Activated CD8-positive, alpha-beta T cell treated with anti-CD3 and anti-CD28 coated beads, Interleukin-2, amount 10 ng/mL, durations not matched to agents 7 days and 5 days (primary cell): ENCODE measurements at regions not wholly inside any gene's neighbourhood (a gene's known extent, or its start where the extent isn't known, plus 50 kb on each side); places are given as distances from the start of the nearest gene placed in this dataset.

Source experiments
- ATAC-seq: fragments of 150-1000 bp; cut with Tn5 transposase; one replicate; pipeline ENCODE4 v1.10.0; 2021; ENCODE audit warnings: moderate library complexity
- CTCF ChIA-PET: fragments of 350-600 bp; sonication (Branson Sonifier 250); formaldehyde crosslinking; loops from one replicate; lab custom pipeline; 2021; ENCODE audit warnings: antibody characterized with exemption; lab: Charles Lee
- POLR2A ChIA-PET: fragments of 350-600 bp; sonication (Branson Sonifier 250); formaldehyde crosslinking; loops from one replicate; lab custom pipeline; 2021; ENCODE audit warnings: antibody characterized with exemption; lab: Charles Lee
- DNase-seq: peaks from one replicate; pipeline ENCODE4 v3.0.0-alpha.2; 2020
- H3K27ac Mint-ChIP-seq: one replicate; pipeline ENCODE4 v1.8.0; 2021; ENCODE audit warnings: mild to moderate bottlenecking, mixed read lengths
- H3K27me3 Mint-ChIP-seq: one replicate; pipeline ENCODE4 v1.8.0; 2021; ENCODE audit warnings: low read depth, mixed read lengths
- H3K36me3 Mint-ChIP-seq: one replicate; pipeline ENCODE4 v1.8.0; 2021; ENCODE audit warnings: low read depth, mixed read lengths
- H3K4me1 Mint-ChIP-seq: one replicate; pipeline ENCODE4 v1.8.0; 2021; ENCODE audit warnings: low read depth, mixed read lengths
- H3K4me3 Mint-ChIP-seq: one replicate; pipeline ENCODE4 v1.8.0; 2021; ENCODE audit warnings: mild to moderate bottlenecking, mixed read lengths
- H3K9me3 Mint-ChIP-seq: one replicate; pipeline ENCODE4 v1.8.0; 2022; ENCODE audit warnings: mixed read lengths; ENCODE audit not compliant: insufficient read depth

GRCh38 chr21:43364261-43364510 is 62.7 kb downstream of the SIK1 start:
- Mint-ChIP-seq H3K27ac (peak overlapping the region; percentile 15), H3K36me3 (peaks cover 6% of the 10 kb centered on the region), H3K4me1 (peaks cover 45% of the 10 kb centered on the region), H3K9me3 (no peaks in the 10 kb centered on the region), H3K4me3 (no peak overlapping the region), H3K27me3 (peaks cover 4% of the 10 kb centered on the region)
- ChIA-PET CTCF (no interaction called here), POLR2A (no interaction called here)
- ATAC-seq (no peak), DNase-seq (no peak)

GRCh38 chr21:43363506-43364260 is 63.2 kb downstream of the SIK1 start:
- ChIA-PET CTCF (no interaction called here), POLR2A (no interaction called here)
- no peak overlapping the region for H3K4me3 Mint-ChIP-seq
- DNase-seq (no peak), ATAC-seq (no peak)
- H3K4me1 Mint-ChIP-seq = peaks cover 44% of the 10 kb centered on the region
- peak overlapping the region; percentile 15 for H3K27ac Mint-ChIP-seq
- H3K36me3 Mint-ChIP-seq = peaks cover 6% of the 10 kb centered on the region
- H3K9me3 Mint-ChIP-seq = no peaks in the 10 kb centered on the region
- peaks cover 2% of the 10 kb centered on the region for H3K27me3 Mint-ChIP-seq

- peaks cover 44% of the 10 kb centered on the region for H3K4me1 Mint-ChIP-seq
- H3K36me3 Mint-ChIP-seq = peaks cover 6% of the 10 kb centered on the region
- ATAC-seq (no peak), DNase-seq (peak; percentile 49)
- H3K27ac Mint-ChIP-seq = peak overlapping the region; percentile 98
- ChIA-PET POLR2A (interaction anchor here (1.2 kb wide), 1 partner anchor 48 kb away, joined by 6 read pairs; no protein-coding TSS in a partner anchor), CTCF (interaction anchor here (1.6 kb wide), 1 partner anchor 48 kb away, joined by 5 read pairs; no protein-coding TSS in a partner anchor)
- H3K27me3 Mint-ChIP-seq = no peaks in the 10 kb centered on the region
- H3K4me3 Mint-ChIP-seq = peak overlapping the region; percentile 77
- H3K9me3 Mint-ChIP-seq = no peaks in the 10 kb centered on the region
Measured at GRCh38 chr21:43362915-43363314, 64.0 kb downstream of the SIK1 start.

- Mint-ChIP-seq H3K27ac (peak overlapping the region; percentile 98), H3K9me3 (no peaks in the 10 kb centered on the region), H3K4me3 (peak overlapping the region; percentile 77), H3K27me3 (no peaks in the 10 kb centered on the region), H3K4me1 (peaks cover 44% of the 10 kb centered on the region), H3K36me3 (peaks cover 6% of the 10 kb centered on the region)
- ATAC-seq = peak; percentile 87
- CTCF ChIA-PET = interaction anchor here (1.6 kb wide), 1 partner anchor 47 kb away, joined by 5 read pairs; no protein-coding TSS in a partner anchor
- POLR2A ChIA-PET = interaction anchor here (1.2 to 1.5 kb wide), 2 partner anchors 9 to 47 kb away, joined by 6 to 8 read pairs; no protein-coding TSS in a partner anchor
- peak; percentile 92 for DNase-seq
Measured at GRCh38 chr21:43362321-43362791, 64.6 kb downstream of the SIK1 start.

- no peaks in the 10 kb centered on the region for H3K27me3 Mint-ChIP-seq
- POLR2A ChIA-PET = interaction anchor here (1.2 to 1.5 kb wide), 2 partner anchors 8 to 46 kb away, joined by 6 to 8 read pairs; no protein-coding TSS in a partner anchor
- peaks cover 44% of the 10 kb centered on the region for H3K4me1 Mint-ChIP-seq
- H3K4me3 Mint-ChIP-seq = peak overlapping the region; percentile 77
- H3K9me3 Mint-ChIP-seq = no peaks in the 10 kb centered on the region
- peak; percentile 83 for DNase-seq
- CTCF ChIA-PET = interaction anchor here (1.6 kb wide), 1 partner anchor 46 kb away, joined by 5 read pairs; no protein-coding TSS in a partner anchor
- H3K36me3 Mint-ChIP-seq = peaks cover 6% of the 10 kb centered on the region
- ATAC-seq = peak; percentile 74
- peak overlapping the region; percentile 98 for H3K27ac Mint-ChIP-seq
Measured at GRCh38 chr21:43361493-43362296, 65.2 kb downstream of the SIK1 start.

- ChIA-PET POLR2A (interaction anchor here (1.5 kb wide), 1 partner anchor 8 kb away, joined by 8 read pairs; no protein-coding TSS in a partner anchor), CTCF (interaction anchor here (1.6 kb wide), 1 partner anchor 46 kb away, joined by 5 read pairs; no protein-coding TSS in a partner anchor)
- Mint-ChIP-seq H3K27ac (peak overlapping the region; percentile 98), H3K4me1 (peaks cover 50% of the 10 kb centered on the region), H3K9me3 (no peaks in the 10 kb centered on the region), H3K27me3 (no peaks in the 10 kb centered on the region), H3K4me3 (peak overlapping the region; percentile 77), H3K36me3 (peaks cover 6% of the 10 kb centered on the region)
- ATAC-seq (no peak), DNase-seq (peak; percentile 46)
Measured at GRCh38 chr21:43361127-43361492, 65.8 kb downstream of the SIK1 start.

GRCh38 chr21:43360441-43361126 is 66.3 kb downstream of the SIK1 start:
- DNase-seq (no peak), ATAC-seq (no peak)
- peak overlapping the region; percentile 77 for H3K4me3 Mint-ChIP-seq
- no peaks in the 10 kb centered on the region for H3K9me3 Mint-ChIP-seq
- ChIA-PET POLR2A (no interaction called here), CTCF (no interaction called here)
- H3K4me1 Mint-ChIP-seq = peaks cover 50% of the 10 kb centered on the region
- peak overlapping the region; percentile 98 for H3K27ac Mint-ChIP-seq
- peaks cover 6% of the 10 kb centered on the region for H3K36me3 Mint-ChIP-seq
- H3K27me3 Mint-ChIP-seq = no peaks in the 10 kb centered on the region

- no peaks in the 10 kb centered on the region for H3K9me3 Mint-ChIP-seq
- DNase-seq (no peak), ATAC-seq (no peak)
- peaks cover 6% of the 10 kb centered on the region for H3K36me3 Mint-ChIP-seq
- CTCF ChIA-PET = no interaction called here
- peaks cover 54% of the 10 kb centered on the region for H3K4me1 Mint-ChIP-seq
- H3K27ac Mint-ChIP-seq = peak overlapping the region; percentile 77
- POLR2A ChIA-PET = no interaction called here
- no peaks in the 10 kb centered on the region for H3K27me3 Mint-ChIP-seq
- H3K4me3 Mint-ChIP-seq = no peak overlapping the region
Measured at GRCh38 chr21:43358940-43359822, 67.8 kb downstream of the SIK1 start.

GRCh38 chr21:43357715-43358430 is 69.1 kb downstream of the SIK1 start:
- H3K4me3 Mint-ChIP-seq = no peak overlapping the region
- DNase-seq (no peak), ATAC-seq (no peak)
- ChIA-PET CTCF (no interaction called here), POLR2A (no interaction called here)
- H3K9me3 Mint-ChIP-seq = no peaks in the 10 kb centered on the region
- peak overlapping the region; percentile 6 for H3K27ac Mint-ChIP-seq
- H3K36me3 Mint-ChIP-seq = peaks cover 6% of the 10 kb centered on the region
- no peaks in the 10 kb centered on the region for H3K27me3 Mint-ChIP-seq
- H3K4me1 Mint-ChIP-seq = peaks cover 54% of the 10 kb centered on the region

GRCh38 chr21:43355925-43356289 is 71.0 kb downstream of the SIK1 start:
- H3K4me3 Mint-ChIP-seq = no peak overlapping the region
- no peaks in the 10 kb centered on the region for H3K27me3 Mint-ChIP-seq
- CTCF ChIA-PET = no interaction called here
- peaks cover 42% of the 10 kb centered on the region for H3K4me1 Mint-ChIP-seq
- POLR2A ChIA-PET = no interaction called here
- peaks cover under 1% of the 10 kb centered on the region for H3K36me3 Mint-ChIP-seq
- no peak overlapping the region for H3K27ac Mint-ChIP-seq
- no peak for ATAC-seq
- H3K9me3 Mint-ChIP-seq = no peaks in the 10 kb centered on the region
- DNase-seq = no peak
